ENCODE measurements at regions not wholly inside any gene's neighbourhood (a gene's known extent, or its start where the extent isn't known, plus 50 kb on each side); places are given as distances from the start of the nearest gene placed in this dataset.

DNA sequence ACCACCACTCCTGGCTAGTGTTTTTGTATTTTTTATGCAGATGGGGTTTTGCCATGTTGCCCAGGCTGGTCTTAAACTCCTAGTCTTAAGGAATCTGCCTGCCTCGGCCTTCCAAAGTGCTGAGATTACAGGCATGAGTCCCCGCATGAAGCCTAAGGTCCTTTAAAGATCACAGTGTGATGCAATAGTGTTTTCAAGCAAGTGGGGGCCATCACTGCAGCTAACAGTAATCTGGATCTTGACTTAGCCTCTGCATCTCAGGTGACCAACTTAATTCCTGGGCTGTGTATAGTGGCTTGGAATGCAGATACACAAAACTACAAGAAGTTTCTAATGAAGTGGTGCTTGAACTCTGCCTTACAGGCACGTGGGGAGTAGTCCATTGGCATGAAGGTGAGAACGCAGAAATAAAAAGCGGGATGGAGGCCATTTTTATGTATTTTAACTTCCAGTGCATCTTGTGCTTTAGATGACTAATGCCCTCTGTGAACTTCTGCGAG lies 334.4 kb upstream of the SPRED2 start:
- Histone ChIP-seq H3K36me3 (replicated peaks in 1 of 2; ENCODE audit: control insufficient read depth in 1 of 2, insufficient read depth in 2 of 2, low read length in 1 of 2) (no peaks in the 10 kb centered on the region), H3K4me2 (no peak overlapping the region), H3K79me2 (ENCODE audit: insufficient read depth) (no peaks in the 10 kb centered on the region), H3K27ac (ENCODE audit: low read depth in 2 of 2, low read length in 1 of 2) (no peak overlapping the region), H3K4me3 (ENCODE audit: low read depth in 2 of 2, low read length in 1 of 2) (no peak overlapping the region), H2AFZ (ENCODE audit: low read depth) (no peak overlapping the region), H3F3A (replicated peaks; ENCODE audit: insufficient read depth) (no peaks in the 10 kb centered on the region), H3K27me3 (ENCODE audit: insufficient read depth) (no peaks in the 10 kb centered on the region), H3K9me3 (no peaks in the 10 kb centered on the region), H3K9ac (no peak overlapping the region), H3K4me1 (ENCODE audit: control insufficient read depth in 1 of 2, insufficient read depth in 2 of 2, low read depth in 1 of 2, low read length in 1 of 2) (peaks cover 0 to 7% of the 10 kb centered on the region in 2 experiments; a peak in 2 of 4 replicates), H4K20me1 (ENCODE audit: insufficient read depth) (no peaks in the 10 kb centered on the region), H3K9me2 (no peaks in the 10 kb centered on the region)
- ChIA-PET CTCF (no interaction called here), POLR2A (no interaction called here)
- no peak for TF ChIP-seq TEAD4 (IDR thresholded peaks at IDR 0.05; ENCODE audit: borderline replicate concordance, insufficient read depth)
- no peak for TF ChIP-seq MXI1 (IDR thresholded peaks at IDR 0.05; ENCODE audit: low read depth, low read length)
- TF ChIP-seq NRF1 (IDR thresholded peaks at IDR 0.05; ENCODE audit: low read depth, low read length): no peak
- TF ChIP-seq YY1 (IDR thresholded peaks at IDR 0.05; ENCODE audit: low read depth): no peak
- no peak for TF ChIP-seq RAD21 (IDR thresholded peaks at IDR 0.05; ENCODE audit: low read length)
- TF ChIP-seq, protein P1, sequence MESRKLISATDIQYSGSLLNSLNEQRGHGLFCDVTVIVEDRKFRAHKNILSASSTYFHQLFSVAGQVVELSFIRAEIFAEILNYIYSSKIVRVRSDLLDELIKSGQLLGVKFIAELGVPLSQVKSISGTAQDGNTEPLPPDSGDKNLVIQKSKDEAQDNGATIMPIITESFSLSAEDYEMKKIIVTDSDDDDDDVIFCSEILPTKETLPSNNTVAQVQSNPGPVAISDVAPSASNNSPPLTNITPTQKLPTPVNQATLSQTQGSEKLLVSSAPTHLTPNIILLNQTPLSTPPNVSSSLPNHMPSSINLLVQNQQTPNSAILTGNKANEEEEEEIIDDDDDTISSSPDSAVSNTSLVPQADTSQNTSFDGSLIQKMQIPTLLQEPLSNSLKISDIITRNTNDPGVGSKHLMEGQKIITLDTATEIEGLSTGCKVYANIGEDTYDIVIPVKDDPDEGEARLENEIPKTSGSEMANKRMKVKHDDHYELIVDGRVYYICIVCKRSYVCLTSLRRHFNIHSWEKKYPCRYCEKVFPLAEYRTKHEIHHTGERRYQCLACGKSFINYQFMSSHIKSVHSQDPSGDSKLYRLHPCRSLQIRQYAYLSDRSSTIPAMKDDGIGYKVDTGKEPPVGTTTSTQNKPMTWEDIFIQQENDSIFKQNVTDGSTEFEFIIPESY (IDR thresholded peaks at IDR 0.05; ENCODE audit: borderline replicate concordance, low read depth): no peak
- TF ChIP-seq, protein P2, sequence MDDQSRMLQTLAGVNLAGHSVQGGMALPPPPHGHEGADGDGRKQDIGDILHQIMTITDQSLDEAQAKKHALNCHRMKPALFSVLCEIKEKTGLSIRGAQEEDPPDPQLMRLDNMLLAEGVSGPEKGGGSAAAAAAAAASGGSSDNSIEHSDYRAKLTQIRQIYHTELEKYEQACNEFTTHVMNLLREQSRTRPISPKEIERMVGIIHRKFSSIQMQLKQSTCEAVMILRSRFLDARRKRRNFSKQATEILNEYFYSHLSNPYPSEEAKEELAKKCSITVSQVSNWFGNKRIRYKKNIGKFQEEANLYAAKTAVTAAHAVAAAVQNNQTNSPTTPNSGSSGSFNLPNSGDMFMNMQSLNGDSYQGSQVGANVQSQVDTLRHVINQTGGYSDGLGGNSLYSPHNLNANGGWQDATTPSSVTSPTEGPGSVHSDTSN (IDR thresholded peaks at IDR 0.05): no peak
- TF ChIP-seq MEF2A (IDR thresholded peaks at IDR 0.05; ENCODE audit: borderline replicate concordance, low read depth): no peak
- no peak for TF ChIP-seq RFX5 (IDR thresholded peaks at IDR 0.05; ENCODE audit: low read length)
- no peak for TF ChIP-seq TCF12 (IDR thresholded peaks at IDR 0.05)
- no peak for TF ChIP-seq FOXJ3 (CRISPR knock-in tag; IDR thresholded peaks at IDR 0.05)
- TF ChIP-seq, protein P3, sequence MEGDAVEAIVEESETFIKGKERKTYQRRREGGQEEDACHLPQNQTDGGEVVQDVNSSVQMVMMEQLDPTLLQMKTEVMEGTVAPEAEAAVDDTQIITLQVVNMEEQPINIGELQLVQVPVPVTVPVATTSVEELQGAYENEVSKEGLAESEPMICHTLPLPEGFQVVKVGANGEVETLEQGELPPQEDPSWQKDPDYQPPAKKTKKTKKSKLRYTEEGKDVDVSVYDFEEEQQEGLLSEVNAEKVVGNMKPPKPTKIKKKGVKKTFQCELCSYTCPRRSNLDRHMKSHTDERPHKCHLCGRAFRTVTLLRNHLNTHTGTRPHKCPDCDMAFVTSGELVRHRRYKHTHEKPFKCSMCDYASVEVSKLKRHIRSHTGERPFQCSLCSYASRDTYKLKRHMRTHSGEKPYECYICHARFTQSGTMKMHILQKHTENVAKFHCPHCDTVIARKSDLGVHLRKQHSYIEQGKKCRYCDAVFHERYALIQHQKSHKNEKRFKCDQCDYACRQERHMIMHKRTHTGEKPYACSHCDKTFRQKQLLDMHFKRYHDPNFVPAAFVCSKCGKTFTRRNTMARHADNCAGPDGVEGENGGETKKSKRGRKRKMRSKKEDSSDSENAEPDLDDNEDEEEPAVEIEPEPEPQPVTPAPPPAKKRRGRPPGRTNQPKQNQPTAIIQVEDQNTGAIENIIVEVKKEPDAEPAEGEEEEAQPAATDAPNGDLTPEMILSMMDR (IDR thresholded peaks at IDR 0.05): no peak
- TF ChIP-seq EZH2phosphoT487 (IDR thresholded peaks at IDR 0.05; ENCODE audit: borderline replicate concordance, low read depth): no peak
- TF ChIP-seq RCOR1 (IDR thresholded peaks at IDR 0.05; ENCODE audit: low read length): no peak
- no peak for DNase-seq
- WGBS (ENCODE audit: low lambda C conversion rate): 24% methylated on average over 6 of the region's 6 CpGs

DNA sequence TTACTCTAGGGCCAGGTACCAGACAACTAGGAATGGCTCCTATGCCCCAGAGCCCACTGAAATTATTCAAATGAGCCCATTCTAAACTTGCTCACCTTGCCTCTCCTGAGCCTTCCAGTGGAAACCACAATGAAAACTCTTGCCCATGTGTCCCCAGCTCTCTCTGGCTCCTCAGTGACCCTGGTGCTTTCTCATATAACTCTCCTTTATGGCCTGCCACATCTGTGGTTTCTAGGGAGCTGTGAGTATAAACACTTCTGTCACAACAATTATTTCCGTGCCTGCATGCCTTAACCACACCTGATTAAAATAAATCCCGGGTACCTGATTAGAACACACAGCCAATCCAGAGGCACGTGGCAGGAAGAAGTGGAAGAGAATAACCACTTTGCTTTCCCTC lies 333.0 kb upstream of the SPRED2 start:
- H3K9me2 ChIP-seq: no peaks in the 10 kb centered on the region
- no peak overlapping the region for H2AFZ ChIP-seq (ENCODE audit: low read depth)
- DNase-seq: no peak
- H3K9me3 ChIP-seq: no peaks in the 10 kb centered on the region
- no peaks in the 10 kb centered on the region for H4K20me1 ChIP-seq (ENCODE audit: insufficient read depth)
- H3K9ac ChIP-seq: no peak overlapping the region
- ChIA-PET CTCF (no interaction called here), POLR2A (no interaction called here)
- TF ChIP-seq CHD2 (IDR thresholded peaks at IDR 0.05; ENCODE audit: low read length, partially characterized antibody): no peak
- no peak for TF ChIP-seq TAF1 (IDR thresholded peaks at IDR 0.05; ENCODE audit: borderline replicate concordance, low read depth, low read length)
- TF ChIP-seq TEAD4 (IDR thresholded peaks at IDR 0.05; ENCODE audit: borderline replicate concordance, insufficient read depth): no peak
- TF ChIP-seq MXI1 (IDR thresholded peaks at IDR 0.05; ENCODE audit: low read depth, low read length): no peak
- no peak for TF ChIP-seq RCOR1 (IDR thresholded peaks at IDR 0.05; ENCODE audit: low read length)
- no peak for TF ChIP-seq FOXJ3 (CRISPR knock-in tag; IDR thresholded peaks at IDR 0.05)
- TF ChIP-seq, protein P4, sequence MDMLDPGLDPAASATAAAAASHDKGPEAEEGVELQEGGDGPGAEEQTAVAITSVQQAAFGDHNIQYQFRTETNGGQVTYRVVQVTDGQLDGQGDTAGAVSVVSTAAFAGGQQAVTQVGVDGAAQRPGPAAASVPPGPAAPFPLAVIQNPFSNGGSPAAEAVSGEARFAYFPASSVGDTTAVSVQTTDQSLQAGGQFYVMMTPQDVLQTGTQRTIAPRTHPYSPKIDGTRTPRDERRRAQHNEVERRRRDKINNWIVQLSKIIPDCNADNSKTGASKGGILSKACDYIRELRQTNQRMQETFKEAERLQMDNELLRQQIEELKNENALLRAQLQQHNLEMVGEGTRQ (IDR thresholded peaks at IDR 0.05; ENCODE audit: borderline replicate concordance, low read depth, low read length): no peak
- no peak for TF ChIP-seq YY1 (IDR thresholded peaks at IDR 0.05; ENCODE audit: low read depth)
- no peak for TF ChIP-seq SMC3 (IDR thresholded peaks at IDR 0.05; ENCODE audit: low read depth, low read length)
- TF ChIP-seq, protein P5, sequence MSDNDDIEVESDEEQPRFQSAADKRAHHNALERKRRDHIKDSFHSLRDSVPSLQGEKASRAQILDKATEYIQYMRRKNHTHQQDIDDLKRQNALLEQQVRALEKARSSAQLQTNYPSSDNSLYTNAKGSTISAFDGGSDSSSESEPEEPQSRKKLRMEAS (IDR thresholded peaks at IDR 0.05; ENCODE audit: low read depth): no peak
- H3K27ac ChIP-seq (ENCODE audit: low read depth in 2 of 2, low read length in 1 of 2): no peak overlapping the region
- H3K4me1 ChIP-seq (ENCODE audit: control insufficient read depth in 1 of 2, insufficient read depth in 2 of 2, low read depth in 1 of 2, low read length in 1 of 2): peaks cover 0 to 7% of the 10 kb centered on the region in 2 experiments; a peak in 2 of 4 replicates
- no peaks in the 10 kb centered on the region for H3K79me2 ChIP-seq (ENCODE audit: insufficient read depth)
- H3K4me3 ChIP-seq (ENCODE audit: low read depth in 2 of 2, low read length in 1 of 2): no peak overlapping the region
- no peaks in the 10 kb centered on the region for H3F3A ChIP-seq (replicated peaks; ENCODE audit: insufficient read depth)
- no peak overlapping the region for H3K4me2 ChIP-seq
- 19% methylated on average over 3 of the region's 3 CpGs for WGBS (ENCODE audit: low lambda C conversion rate)
- H3K36me3 ChIP-seq (replicated peaks in 1 of 2; ENCODE audit: control insufficient read depth in 1 of 2, insufficient read depth in 2 of 2, low read length in 1 of 2): no peaks in the 10 kb centered on the region
- H3K27me3 ChIP-seq (ENCODE audit: insufficient read depth): no peaks in the 10 kb centered on the region
